Bronchial epithelial cell (primary cell): ENCODE measurements at regions not wholly inside any gene's neighbourhood (a gene's known extent, or its start where the extent isn't known, plus 50 kb on each side); places are given as distances from the start of the nearest gene placed in this dataset.

Source experiments
- DNase-seq: peaks from one replicate; pipeline ENCODE4 v3.0.0-alpha.2; 2010; ENCODE audit warnings: low read depth
- FAIRE-seq: peaks from 2 replicates; lab custom pipeline; 2011; peaks lifted over from hg19 to GRCh38; lab: Jason Lieb, UNC
- H3K27me3 ChIP-seq: 2 replicates; pipeline ENCODE4 v1.5.1; 2011; ENCODE audit warnings: low read length; ENCODE audit not compliant: control insufficient read depth, insufficient read depth
- H3K36me3 ChIP-seq: 2 replicates; pipeline ENCODE4 v1.5.1; 2011; ENCODE audit warnings: low read length; ENCODE audit not compliant: control insufficient read depth, insufficient read depth
- H3K4me3 ChIP-seq: 2 replicates; pipeline ENCODE4 v1.5.1; 2011; ENCODE audit warnings: mild to moderate bottlenecking, low read depth, low read length, control low read depth
- CTCF ChIP-seq: IDR thresholded peaks from 2 replicates; pipeline ENCODE4 v1.5.1; 2011; ENCODE audit warnings: mild to moderate bottlenecking, moderate library complexity, low read length, control low read depth, inconsistent platforms; ENCODE audit not compliant: insufficient read depth, severe bottlenecking

- no peaks in the 10 kb centered on the region for H3K27me3 ChIP-seq
- no peaks in the 10 kb centered on the region for H3K36me3 ChIP-seq
- FAIRE-seq (no peak), DNase-seq (no peak)
- no peak overlapping the region for H3K4me3 ChIP-seq
- TF ChIP-seq CTCF = no peak
Measured at GRCh38 chr4:185899833-185900232, 87.8 kb upstream of the SORBS2 start.

- FAIRE-seq = no peak
- no peak overlapping the region for H3K4me3 ChIP-seq
- H3K27me3 ChIP-seq = no peaks in the 10 kb centered on the region
- H3K36me3 ChIP-seq = no peaks in the 10 kb centered on the region
- DNase-seq = peak; percentile 86
- no peak for TF ChIP-seq CTCF
Measured at GRCh38 chr4:185902654-185903053, 90.7 kb upstream of the SORBS2 start.

GRCh38 chr4:185903205-185903604 lies 91.2 kb upstream of the SORBS2 start:
- Histone ChIP-seq H3K36me3 (no peaks in the 10 kb centered on the region), H3K4me3 (no peak overlapping the region), H3K27me3 (no peaks in the 10 kb centered on the region)
- TF ChIP-seq CTCF = no peak
- FAIRE-seq (no peak), DNase-seq (peak; percentile 92)

GRCh38 chr4:185904381-185904780 lies 92.4 kb upstream of the SORBS2 start:
- DNase-seq (no peak), FAIRE-seq (no peak)
- Histone ChIP-seq H3K36me3 (no peaks in the 10 kb centered on the region), H3K4me3 (no peak overlapping the region), H3K27me3 (no peaks in the 10 kb centered on the region)
- TF ChIP-seq CTCF = no peak

- Histone ChIP-seq H3K4me3 (no peak overlapping the region), H3K27me3 (no peaks in the 10 kb centered on the region), H3K36me3 (no peaks in the 10 kb centered on the region)
- TF ChIP-seq CTCF = no peak
- DNase-seq (no peak), FAIRE-seq (no peak)
Measured at GRCh38 chr4:185909972-185910371, 98.0 kb upstream of the SORBS2 start.

- DNase-seq (peak; percentile 68), FAIRE-seq (no peak)
- no peak for TF ChIP-seq CTCF
- Histone ChIP-seq H3K27me3 (no peaks in the 10 kb centered on the region), H3K36me3 (no peaks in the 10 kb centered on the region), H3K4me3 (no peak overlapping the region)
Measured at GRCh38 chr4:185911556-185912064, 99.6 kb upstream of the SORBS2 start.
